Activated CD4-positive, alpha-beta memory T cell treated with anti-CD3 and anti-CD28 coated beads, Interleukin-2, amount 10 ng/mL, durations not matched to agents 7 days and 5 days (primary cell): ENCODE measurements at regions not wholly inside any gene's neighbourhood (a gene's known extent, or its start where the extent isn't known, plus 50 kb on each side); places are given as distances from the start of the nearest gene placed in this dataset.

Experiments
- CTCF ChIA-PET: fragments of 350-600 bp; sonication (Branson Sonifier 250); formaldehyde crosslinking; loops from one replicate; lab custom pipeline; 2021; ENCODE audit warnings: antibody characterized with exemption, inconsistent platforms; lab: Charles Lee
- POLR2A ChIA-PET: fragments of 350-600 bp; sonication (Branson Sonifier 250); formaldehyde crosslinking; loops from one replicate; lab custom pipeline; 2021; ENCODE audit warnings: antibody characterized with exemption; lab: Charles Lee
- DNase-seq: peaks from one replicate; pipeline ENCODE4 v3.0.0-alpha.2; 2020
- H3K27ac Mint-ChIP-seq: one replicate; pipeline ENCODE4 v1.8.0; 2021; ENCODE audit warnings: mild to moderate bottlenecking, mixed read lengths
- H3K27me3 Mint-ChIP-seq: one replicate; pipeline ENCODE4 v1.8.0; 2021; ENCODE audit warnings: mixed read lengths
- H3K36me3 Mint-ChIP-seq: one replicate; pipeline ENCODE4 v1.8.0; 2021; ENCODE audit warnings: low read depth, mixed read lengths
- H3K4me1 Mint-ChIP-seq: one replicate; pipeline ENCODE4 v1.8.0; 2021; ENCODE audit warnings: mixed read lengths
- H3K4me3 Mint-ChIP-seq: one replicate; pipeline ENCODE4 v1.8.0; 2021; ENCODE audit warnings: mild to moderate bottlenecking, mixed read lengths
- H3K9me3 Mint-ChIP-seq: one replicate; pipeline ENCODE4 v1.8.0; 2021; ENCODE audit warnings: mixed read lengths

GRCh38 chr7:25823571-25823970 is 328.4 kb upstream of the NFE2L3 start:
- Mint-ChIP-seq H3K27me3 (peaks cover 10% of the 10 kb centered on the region), H3K4me1 (no peaks in the 10 kb centered on the region), H3K4me3 (no peak overlapping the region), H3K36me3 (no peaks in the 10 kb centered on the region), H3K9me3 (no peaks in the 10 kb centered on the region), H3K27ac (no peak overlapping the region)
- CTCF ChIA-PET: no interaction called here
- POLR2A ChIA-PET: no interaction called here
- no peak for DNase-seq

- no peak overlapping the region for H3K4me3 Mint-ChIP-seq
- DNase-seq: no peak
- H3K9me3 Mint-ChIP-seq: no peaks in the 10 kb centered on the region
- H3K4me1 Mint-ChIP-seq: no peaks in the 10 kb centered on the region
- ChIA-PET CTCF (no interaction called here), POLR2A (no interaction called here)
- H3K27me3 Mint-ChIP-seq: peaks cover 19% of the 10 kb centered on the region
- H3K36me3 Mint-ChIP-seq: no peaks in the 10 kb centered on the region
- no peak overlapping the region for H3K27ac Mint-ChIP-seq
These were observed 323.5 kb upstream of the NFE2L3 start for GRCh38 chr7:25828468-25828867.

GRCh38 chr7:25829663-25830062 is 322.3 kb upstream of the NFE2L3 start:
- no peak overlapping the region for H3K27ac Mint-ChIP-seq
- peaks cover 19% of the 10 kb centered on the region for H3K27me3 Mint-ChIP-seq
- CTCF ChIA-PET: no interaction called here
- H3K9me3 Mint-ChIP-seq: no peaks in the 10 kb centered on the region
- no peak overlapping the region for H3K4me3 Mint-ChIP-seq
- POLR2A ChIA-PET: no interaction called here
- H3K4me1 Mint-ChIP-seq: no peaks in the 10 kb centered on the region
- no peaks in the 10 kb centered on the region for H3K36me3 Mint-ChIP-seq
- DNase-seq: no peak

- Mint-ChIP-seq H3K9me3 (no peaks in the 10 kb centered on the region), H3K27me3 (peaks cover 17% of the 10 kb centered on the region), H3K4me1 (no peaks in the 10 kb centered on the region), H3K4me3 (no peak overlapping the region), H3K36me3 (no peaks in the 10 kb centered on the region), H3K27ac (no peak overlapping the region)
- ChIA-PET CTCF (no interaction called here), POLR2A (no interaction called here)
- DNase-seq: no peak
These were observed 321.8 kb upstream of the NFE2L3 start for GRCh38 chr7:25830215-25830614.

GRCh38 chr7:25831062-25831691 is 320.8 kb upstream of the NFE2L3 start:
- no peaks in the 10 kb centered on the region for H3K36me3 Mint-ChIP-seq
- H3K4me1 Mint-ChIP-seq: no peaks in the 10 kb centered on the region
- POLR2A ChIA-PET: no interaction called here
- no peak overlapping the region for H3K4me3 Mint-ChIP-seq
- H3K27me3 Mint-ChIP-seq: peaks cover 15% of the 10 kb centered on the region
- CTCF ChIA-PET: no interaction called here
- no peak overlapping the region for H3K27ac Mint-ChIP-seq
- H3K9me3 Mint-ChIP-seq: no peaks in the 10 kb centered on the region
- DNase-seq: no peak

GRCh38 chr7:25831831-25832411 is 320.1 kb upstream of the NFE2L3 start:
- H3K4me3 Mint-ChIP-seq: no peak overlapping the region
- H3K36me3 Mint-ChIP-seq: no peaks in the 10 kb centered on the region
- H3K4me1 Mint-ChIP-seq: no peaks in the 10 kb centered on the region
- peaks cover 15% of the 10 kb centered on the region for H3K27me3 Mint-ChIP-seq
- POLR2A ChIA-PET: no interaction called here
- no peaks in the 10 kb centered on the region for H3K9me3 Mint-ChIP-seq
- CTCF ChIA-PET: no interaction called here
- H3K27ac Mint-ChIP-seq: no peak overlapping the region
- DNase-seq: no peak

- CTCF ChIA-PET: no interaction called here
- no peaks in the 10 kb centered on the region for H3K4me1 Mint-ChIP-seq
These were observed 319.5 kb upstream of the NFE2L3 start for GRCh38 chr7:25832456-25832855.

GRCh38 chr7:25832929-25833328 is 319.1 kb upstream of the NFE2L3 start:
- Mint-ChIP-seq H3K36me3 (no peaks in the 10 kb centered on the region), H3K9me3 (no peaks in the 10 kb centered on the region), H3K27ac (no peak overlapping the region), H3K4me1 (no peaks in the 10 kb centered on the region), H3K4me3 (no peak overlapping the region), H3K27me3 (peaks cover 12% of the 10 kb centered on the region)
- POLR2A ChIA-PET: no interaction called here
- CTCF ChIA-PET: no interaction called here
- no peak for DNase-seq

More at GRCh38 chr7:25832456-25832855, 319.5 kb upstream of the NFE2L3 start:
- H3K27ac Mint-ChIP-seq: no peak overlapping the region
- peaks cover 15% of the 10 kb centered on the region for H3K27me3 Mint-ChIP-seq
- H3K36me3 Mint-ChIP-seq: no peaks in the 10 kb centered on the region
- POLR2A ChIA-PET: no interaction called here
- H3K9me3 Mint-ChIP-seq: no peaks in the 10 kb centered on the region
- no peak overlapping the region for H3K4me3 Mint-ChIP-seq
- no peak for DNase-seq

GRCh38 chr7:25834050-25834449 is 317.9 kb upstream of the NFE2L3 start:
- CTCF ChIA-PET: no interaction called here
- H3K36me3 Mint-ChIP-seq: no peaks in the 10 kb centered on the region
- H3K27me3 Mint-ChIP-seq: peaks cover 16% of the 10 kb centered on the region
- POLR2A ChIA-PET: no interaction called here
- no peak overlapping the region for H3K4me3 Mint-ChIP-seq
- H3K9me3 Mint-ChIP-seq: no peaks in the 10 kb centered on the region
- DNase-seq: no peak
- no peaks in the 10 kb centered on the region for H3K4me1 Mint-ChIP-seq
- H3K27ac Mint-ChIP-seq: no peak overlapping the region

GRCh38 chr7:25835197-25835596 is 316.8 kb upstream of the NFE2L3 start:
- ChIA-PET CTCF (interaction anchor here (1.2 to 1.7 kb wide), 2 partner anchors 13 to 17 kb away, joined by 4 to 5 read pairs; no protein-coding TSS in a partner anchor), POLR2A (no interaction called here)
- no peaks in the 10 kb centered on the region for H3K9me3 Mint-ChIP-seq
- H3K4me1 Mint-ChIP-seq: no peaks in the 10 kb centered on the region
- H3K27me3 Mint-ChIP-seq: peaks cover 19% of the 10 kb centered on the region
- H3K4me3 Mint-ChIP-seq: no peak overlapping the region
- no peak for DNase-seq
- no peak overlapping the region for H3K27ac Mint-ChIP-seq
- H3K36me3 Mint-ChIP-seq: no peaks in the 10 kb centered on the region

- H3K36me3 Mint-ChIP-seq: no peaks in the 10 kb centered on the region
- POLR2A ChIA-PET: no interaction called here
- DNase-seq: no peak
- H3K27ac Mint-ChIP-seq: no peak overlapping the region
- no peaks in the 10 kb centered on the region for H3K4me1 Mint-ChIP-seq
- no peak overlapping the region for H3K4me3 Mint-ChIP-seq
- CTCF ChIA-PET: interaction anchor here (1.1 kb wide), 1 partner anchor 31 kb away, joined by 3 read pairs; no protein-coding TSS in a partner anchor
- peaks cover 17% of the 10 kb centered on the region for H3K27me3 Mint-ChIP-seq
- H3K9me3 Mint-ChIP-seq: no peaks in the 10 kb centered on the region
These were observed 312.8 kb upstream of the NFE2L3 start for GRCh38 chr7:25839084-25839769.

GRCh38 chr7:25840209-25840792 is 311.7 kb upstream of the NFE2L3 start:
- H3K4me1 Mint-ChIP-seq: no peaks in the 10 kb centered on the region
- ChIA-PET CTCF (no interaction called here), POLR2A (no interaction called here)
- H3K9me3 Mint-ChIP-seq: no peaks in the 10 kb centered on the region
- no peak for DNase-seq
- H3K27ac Mint-ChIP-seq: no peak overlapping the region
- H3K4me3 Mint-ChIP-seq: no peak overlapping the region
- H3K36me3 Mint-ChIP-seq: no peaks in the 10 kb centered on the region
- H3K27me3 Mint-ChIP-seq: peaks cover 22% of the 10 kb centered on the region

- Mint-ChIP-seq H3K36me3 (no peaks in the 10 kb centered on the region), H3K9me3 (no peaks in the 10 kb centered on the region), H3K27ac (no peak overlapping the region), H3K4me3 (no peak overlapping the region), H3K27me3 (peaks cover 30% of the 10 kb centered on the region), H3K4me1 (no peaks in the 10 kb centered on the region)
- CTCF ChIA-PET: interaction anchor here (1.1 kb wide), 1 partner anchor 10 kb away, joined by 3 read pairs; no protein-coding TSS in a partner anchor
- no peak for DNase-seq
- POLR2A ChIA-PET: no interaction called here
These were observed 310.4 kb upstream of the NFE2L3 start for GRCh38 chr7:25841575-25841974.
